Neuronal stem cell (in vitro differentiated cells): ENCODE measurements at regions not wholly inside any gene's neighbourhood (a gene's known extent, or its start where the extent isn't known, plus 50 kb on each side); places are given as distances from the start of the nearest gene placed in this dataset.

ENCODE experiments used
- DNase-seq: peaks from one replicate; pipeline ENCODE4 v3.0.0-alpha.2; 2013; ENCODE audit warnings: low spot score
- H2AFZ ChIP-seq: one replicate; pipeline ENCODE4 v1.6.1; 2013; ENCODE audit warnings: mild to moderate bottlenecking, low read length, inconsistent platforms
- H2AK5ac ChIP-seq: 2 replicates; pipeline ENCODE4 v1.6.1; 2013; ENCODE audit warnings: low read depth, mild to moderate bottlenecking, inconsistent platforms, low read length, moderate library complexity, mixed read lengths
- H2BK120ac ChIP-seq: 2 replicates; pipeline ENCODE4 v1.6.1; 2013; ENCODE audit warnings: low read depth, mild to moderate bottlenecking, inconsistent platforms, low read length, moderate library complexity, mixed read lengths
- H2BK12ac ChIP-seq: one replicate; pipeline ENCODE4 v1.6.1; 2013; ENCODE audit warnings: low read length, inconsistent platforms
- H2BK15ac ChIP-seq: 2 replicates; pipeline ENCODE4 v1.6.1; 2013; ENCODE audit warnings: mild to moderate bottlenecking, low read length, inconsistent platforms, mixed read lengths
- H2BK5ac ChIP-seq: one replicate; pipeline ENCODE4 v1.6.1; 2013; ENCODE audit warnings: inconsistent platforms, mild to moderate bottlenecking, low read length, moderate library complexity
- H3K14ac ChIP-seq: one replicate; pipeline ENCODE4 v1.6.1; 2013; ENCODE audit warnings: low read length, inconsistent platforms
- H3K18ac ChIP-seq: 2 replicates; pipeline ENCODE4 v1.6.1; 2013; ENCODE audit warnings: low read length, inconsistent platforms
- H3K23ac ChIP-seq: 2 replicates; pipeline ENCODE4 v1.6.1; 2013; ENCODE audit warnings: low read depth, mild to moderate bottlenecking, mixed read lengths, low read length, inconsistent platforms; ENCODE audit not compliant: poor library complexity
- H3K27ac ChIP-seq: replicated peaks from 3 replicates; pipeline ENCODE4 v1.5.1; 2013; ENCODE audit warnings: low read length, inconsistent platforms
- H3K27me3 ChIP-seq, 3 experiments: 2 replicates each; pipeline ENCODE4 v1.6.1; 2013; ENCODE audit warnings: low read length in 3 of 3, mild to moderate bottlenecking in 2 of 3, inconsistent platforms in 1 of 3, low read depth in 1 of 3, mixed read lengths in 1 of 3, moderate library complexity in 1 of 3; ENCODE audit not compliant: control insufficient read depth in 3 of 3, insufficient read depth in 3 of 3
- H3K36me3 ChIP-seq, 2 donors: replicated peaks in 1 of 2; 2 replicates each; pipeline ENCODE4 v1.6.1; 2013; ENCODE audit warnings: low read length in 2 of 2; ENCODE audit not compliant: control insufficient read depth in 2 of 2, insufficient read depth in 2 of 2
- H3K4ac ChIP-seq: 2 replicates; pipeline ENCODE4 v1.6.1; 2013; ENCODE audit warnings: inconsistent platforms, mild to moderate bottlenecking, low read length, moderate library complexity
- H3K4me1 ChIP-seq, 2 donors: 1 replicate in 1 of 2; 2 replicates in 1 of 2; pipeline ENCODE4 v1.6.1; 2013; ENCODE audit warnings: low read length in 2 of 2, low read depth in 1 of 2; ENCODE audit not compliant: control insufficient read depth in 2 of 2, insufficient read depth in 1 of 2
- H3K4me2 ChIP-seq: one replicate; pipeline ENCODE4 v1.6.1; 2013; ENCODE audit warnings: mild to moderate bottlenecking, low read length, inconsistent platforms; ENCODE audit not compliant: insufficient read depth, poor library complexity, severe bottlenecking
- H3K4me3 ChIP-seq, 2 donors: 2 replicates each; pipeline ENCODE4 v1.5.1; 2013; ENCODE audit warnings: low read length in 2 of 2, mild to moderate bottlenecking in 2 of 2, inconsistent platforms in 1 of 2, moderate library complexity in 1 of 2
- H3K79me1 ChIP-seq: one replicate; pipeline ENCODE4 v1.6.1; 2013; ENCODE audit warnings: low read depth, mild to moderate bottlenecking, inconsistent platforms, low read length, moderate library complexity
- H3K9ac ChIP-seq: one replicate; pipeline ENCODE4 v1.6.1; 2013; ENCODE audit warnings: mild to moderate bottlenecking, low read depth, low read length, inconsistent platforms; ENCODE audit not compliant: poor library complexity
- H3K9me3 ChIP-seq, 2 donors: replicated peaks in 1 of 2; 2 replicates each; pipeline versions ENCODE3 to v1.6.1; 2013; ENCODE audit warnings: low read length in 2 of 2, mild to moderate bottlenecking in 2 of 2, inconsistent platforms in 1 of 2, low read depth in 1 of 2, mixed read lengths in 1 of 2, moderate library complexity in 1 of 2; ENCODE audit not compliant: control insufficient read depth in 2 of 2, insufficient read depth in 1 of 2
- H4K8ac ChIP-seq: one replicate; pipeline ENCODE4 v1.6.1; 2013; ENCODE audit warnings: low read depth, mild to moderate bottlenecking, inconsistent platforms, low read length, moderate library complexity
- H4K91ac ChIP-seq: one replicate; pipeline ENCODE4 v1.6.1; 2013; ENCODE audit warnings: low read length, low read depth, mild to moderate bottlenecking, inconsistent platforms; ENCODE audit not compliant: poor library complexity
- WGBS, 2 donors: extraction: QIAGEN DNeasy Blood & Tissue Kit; methylation state at CpG; one replicate each; pipeline ENCODE4 v1.1.7; 2013; ENCODE audit warnings: missing lambda C conversion rate in 2 of 2, mixed read lengths in 1 of 2; ENCODE audit not compliant: insufficient read length in 2 of 2, insufficient replicate concordance in 1 of 2; ENCODE audit errors: extremely low coverage in 2 of 2; 5-methylcytosine and 5-hydroxymethylcytosine counted together

- Histone ChIP-seq H3K4me1 (peaks cover 0 to 3% of the 10 kb centered on the region in 2 donors), H3K14ac (no peak overlapping the region), H3K9ac (no peak overlapping the region), H3K4me3 (no peak overlapping the region), H2AFZ (no peak overlapping the region), H4K8ac (no peak overlapping the region), H3K27ac (no peak overlapping the region), H2AK5ac (no peak overlapping the region), H3K79me1 (no peaks in the 10 kb centered on the region), H3K36me3 (no peaks in the 10 kb centered on the region), H3K9me3 (no peaks in the 10 kb centered on the region), H3K4me2 (no peak overlapping the region), H2BK12ac (no peak overlapping the region), H2BK120ac (no peak overlapping the region), H2BK5ac (no peak overlapping the region), H4K91ac (no peak overlapping the region), H3K18ac (no peak overlapping the region), H3K4ac (no peak overlapping the region), H2BK15ac (no peak overlapping the region), H3K23ac (no peak overlapping the region), H3K27me3 (no peaks in the 10 kb centered on the region)
- no peak for DNase-seq
- WGBS, 2 donors, result no CpG with 5 or more reads among the region's 1 CpG
These were observed 103.7 kb upstream of the RFX3 start for GRCh38 chr9:3629495-3629894.

- Histone ChIP-seq H2BK15ac (no peak overlapping the region), H3K14ac (no peak overlapping the region), H3K79me1 (no peaks in the 10 kb centered on the region), H3K18ac (no peak overlapping the region), H3K9me3 (no peaks in the 10 kb centered on the region), H3K9ac (no peak overlapping the region), H3K36me3 (no peaks in the 10 kb centered on the region), H4K8ac (no peak overlapping the region), H2BK120ac (no peak overlapping the region), H4K91ac (no peak overlapping the region), H3K4me1 (peaks cover 0 to 3% of the 10 kb centered on the region in 2 donors), H3K27ac (no peak overlapping the region), H2BK12ac (no peak overlapping the region), H3K23ac (no peak overlapping the region), H3K4me3 (no peak overlapping the region), H2AK5ac (no peak overlapping the region), H3K27me3 (no peaks in the 10 kb centered on the region), H3K4ac (no peak overlapping the region), H2BK5ac (no peak overlapping the region), H2AFZ (no peak overlapping the region), H3K4me2 (no peak overlapping the region)
- DNase-seq, result no peak
These were observed 102.4 kb upstream of the RFX3 start for GRCh38 chr9:3628239-3628638.

- Histone ChIP-seq H2BK5ac (no peak overlapping the region), H3K4me3 (no peak overlapping the region), H4K8ac (no peak overlapping the region), H3K79me1 (no peaks in the 10 kb centered on the region), H3K9ac (no peak overlapping the region), H4K91ac (no peak overlapping the region), H3K4ac (no peak overlapping the region), H3K9me3 (no peaks in the 10 kb centered on the region), H3K14ac (no peak overlapping the region), H3K36me3 (no peaks in the 10 kb centered on the region), H2AFZ (no peak overlapping the region), H3K27me3 (no peaks in the 10 kb centered on the region), H2BK15ac (no peak overlapping the region), H2AK5ac (no peak overlapping the region), H3K23ac (no peak overlapping the region), H2BK120ac (no peak overlapping the region), H3K18ac (no peak overlapping the region), H3K4me1 (no peaks in the 10 kb centered on the region), H2BK12ac (no peak overlapping the region), H3K4me2 (no peak overlapping the region), H3K27ac (no peak overlapping the region)
- WGBS, 2 donors, result no CpG with 5 or more reads among the region's 5 CpGs
- DNase-seq, result no peak
These were observed 82.2 kb upstream of the RFX3 start for GRCh38 chr9:3608011-3608410.

- Histone ChIP-seq H3K9me3 (no peaks in the 10 kb centered on the region), H2AK5ac (no peak overlapping the region), H3K4me1 (no peaks in the 10 kb centered on the region), H3K4me3 (no peak overlapping the region), H4K8ac (no peak overlapping the region), H3K14ac (no peak overlapping the region), H4K91ac (no peak overlapping the region), H2BK12ac (no peak overlapping the region), H3K18ac (no peak overlapping the region), H3K4me2 (no peak overlapping the region), H3K9ac (no peak overlapping the region), H3K27ac (no peak overlapping the region), H3K4ac (no peak overlapping the region), H2BK15ac (no peak overlapping the region), H3K79me1 (no peaks in the 10 kb centered on the region), H3K27me3 (no peaks in the 10 kb centered on the region), H2AFZ (no peak overlapping the region), H2BK5ac (no peak overlapping the region), H3K36me3 (no peaks in the 10 kb centered on the region), H2BK120ac (no peak overlapping the region), H3K23ac (no peak overlapping the region)
- DNase-seq, result no peak
- no CpG with 5 or more reads among the region's 3 CpGs for WGBS, 2 donors
These were observed 74.9 kb upstream of the RFX3 start for GRCh38 chr9:3600672-3601071.
